HPDE6-E6E7 (cell line): ENCODE measurements at regions not wholly inside any gene's neighbourhood (a gene's known extent, or its start where the extent isn't known, plus 50 kb on each side); places are given as distances from the start of the nearest gene placed in this dataset.
"Not testable (repeated sequence)": the region's sequence is repeated elsewhere in the genome, so short reads cannot be mapped to it uniquely, and the experiment has no call there.

ENCODE experiments used
- DNase-seq: peaks from one replicate; pipeline ENCODE4 v3.0.0; 2011; ENCODE audit warnings: missing footprints; ENCODE audit errors: extremely low spot score

GRCh38 chr6:2378046-2378657 lies 132.7 kb upstream of the GMDS start:
- DNase-seq, result no peak

DNA sequence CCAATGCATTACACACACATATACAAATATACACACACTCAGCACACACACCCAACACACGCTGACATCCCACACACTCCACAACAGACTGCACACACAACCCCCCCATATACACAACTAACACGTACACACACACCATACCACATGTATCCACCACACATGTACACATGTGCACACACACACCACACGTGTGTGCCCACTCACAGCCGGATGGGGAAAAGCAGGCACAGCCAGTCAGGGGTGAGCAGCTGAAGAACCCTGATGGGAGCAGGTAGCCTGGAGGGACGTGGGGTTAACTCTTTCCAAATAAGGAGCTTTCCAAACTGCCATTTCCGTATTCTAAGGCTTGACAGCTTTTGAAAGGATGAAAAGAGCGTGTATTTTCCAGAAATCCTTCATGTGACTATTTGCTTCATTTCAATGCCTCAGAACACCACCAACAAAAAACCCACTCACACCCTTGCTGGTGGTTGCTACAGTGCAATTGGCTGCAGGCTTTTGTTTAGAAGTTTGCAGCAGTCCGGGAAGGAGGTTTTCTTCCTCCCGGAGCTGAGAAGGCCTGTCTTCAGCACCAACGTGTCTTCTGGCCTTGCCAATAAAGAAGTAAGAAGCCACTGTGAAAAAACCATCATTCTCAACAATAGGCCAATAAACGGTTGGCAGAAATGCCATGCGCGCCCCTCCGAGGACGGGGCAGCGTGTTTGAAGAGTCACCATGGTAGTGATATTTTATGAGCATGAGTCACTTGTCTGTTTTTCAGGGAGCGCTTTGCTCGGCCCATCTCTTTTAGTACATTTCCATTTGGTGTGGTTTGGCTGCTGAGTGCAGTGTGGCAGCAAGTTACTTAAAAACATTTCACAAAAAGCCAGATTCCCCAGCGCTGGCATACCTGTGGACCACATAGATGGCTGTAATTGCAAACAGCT lies 131.3 kb upstream of the GMDS start:
- no peak for DNase-seq

DNA sequence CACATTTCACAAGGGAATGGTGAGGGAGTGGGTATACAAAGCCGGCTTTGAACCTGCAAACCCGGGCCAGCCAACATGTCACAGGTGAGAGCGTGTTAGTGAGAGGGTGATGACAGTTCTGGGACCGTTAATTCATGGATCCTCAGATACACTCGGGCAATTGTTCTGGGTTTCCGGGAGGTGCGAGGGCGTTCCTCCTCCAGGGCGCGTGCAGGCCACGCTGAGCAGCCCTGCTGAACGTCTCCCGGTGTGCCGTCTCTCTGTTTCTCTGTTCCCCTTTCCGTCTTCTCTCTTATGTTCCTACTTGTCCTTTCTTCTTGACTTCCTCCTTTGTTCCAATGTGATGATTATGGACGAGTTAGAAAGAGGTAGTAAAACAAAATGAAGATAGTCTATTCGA lies 130.0 kb upstream of the GMDS start:
- DNase-seq, result no peak

- no peak for DNase-seq
These were observed 124.2 kb upstream of the GMDS start for GRCh38 chr6:2369606-2370005.

DNA sequence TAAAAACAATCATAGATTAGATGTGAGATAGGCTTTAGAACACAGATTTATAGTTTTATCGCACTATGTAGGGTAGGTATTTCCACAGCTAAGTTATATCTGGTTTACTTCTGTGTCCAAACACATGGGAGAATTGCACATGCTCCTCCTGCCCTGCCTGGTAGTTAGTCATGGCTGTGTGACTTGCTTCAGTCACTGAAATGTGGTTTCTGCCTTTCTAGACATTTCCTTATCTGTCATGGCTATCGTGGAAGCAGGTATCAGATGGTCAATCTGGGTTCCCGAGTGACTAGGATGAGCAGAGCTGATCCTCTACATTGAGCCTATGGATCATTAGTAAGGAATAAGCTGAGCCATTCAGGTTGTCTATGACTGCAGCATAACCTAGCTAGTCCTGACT lies 117.8 kb upstream of the GMDS start:
- DNase-seq, result no peak

- no peak for DNase-seq
These were observed 115.8 kb upstream of the GMDS start for GRCh38 chr6:2361195-2361594.

GRCh38 chr6:2360716-2361115 lies 115.3 kb upstream of the GMDS start:
- no peak for DNase-seq

DNA sequence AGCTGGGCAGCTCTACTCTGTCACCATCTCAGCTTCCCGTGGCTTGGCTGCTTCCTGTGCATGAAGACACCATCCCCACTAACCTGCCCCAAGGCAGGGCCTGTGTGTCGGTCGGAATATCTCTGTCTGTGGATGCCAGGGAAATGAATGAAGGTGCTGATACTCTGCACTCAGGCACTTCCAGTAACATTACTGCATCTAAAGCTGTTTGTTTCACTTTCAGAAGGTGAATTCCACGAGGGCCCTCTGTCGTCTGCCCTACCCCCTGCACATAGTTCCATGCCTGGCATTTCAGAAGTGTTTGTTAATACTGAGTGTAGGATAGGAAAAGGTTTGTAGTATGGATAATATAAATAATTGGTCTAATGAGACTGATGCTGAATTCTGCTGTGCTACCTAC lies 114.7 kb upstream of the GMDS start:
- no peak for DNase-seq

DNA sequence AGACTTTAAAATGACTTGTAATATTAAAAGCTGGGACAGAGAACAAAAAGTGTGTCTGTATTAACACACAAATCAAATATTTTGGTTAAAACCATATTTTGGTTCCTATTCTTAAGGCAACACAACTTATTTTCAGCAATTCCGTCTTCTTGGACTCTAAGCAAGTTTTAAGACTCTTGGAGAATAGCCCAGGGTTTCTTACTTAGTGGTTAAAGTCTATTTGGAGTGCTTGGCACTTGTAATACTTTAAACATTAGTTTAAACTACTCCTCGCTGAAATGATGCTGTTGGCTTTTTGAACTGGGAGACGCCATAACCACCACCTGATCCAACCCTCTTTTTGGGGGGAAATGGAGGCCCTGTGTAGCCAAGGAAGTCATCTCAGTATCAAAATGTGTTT lies 109.7 kb upstream of the GMDS start:
- no peak for DNase-seq

DNA sequence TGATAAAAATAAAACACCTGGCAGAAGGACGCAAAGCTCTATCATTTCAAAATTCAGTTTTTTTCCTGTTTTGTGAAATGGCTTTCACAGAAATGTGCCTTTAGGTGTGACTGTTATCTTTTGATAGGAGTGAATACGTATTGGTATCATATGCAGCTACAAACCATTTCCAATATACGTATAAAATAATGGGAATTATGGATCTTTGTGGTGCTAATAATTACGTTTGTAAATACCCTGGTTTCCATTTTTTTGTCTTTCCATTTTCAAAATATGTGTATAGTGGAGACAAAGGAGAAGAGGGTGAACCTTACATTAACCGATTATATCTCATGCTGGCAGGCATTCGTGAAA lies 108.7 kb upstream of the GMDS start:
- DNase-seq, result no peak

DNA sequence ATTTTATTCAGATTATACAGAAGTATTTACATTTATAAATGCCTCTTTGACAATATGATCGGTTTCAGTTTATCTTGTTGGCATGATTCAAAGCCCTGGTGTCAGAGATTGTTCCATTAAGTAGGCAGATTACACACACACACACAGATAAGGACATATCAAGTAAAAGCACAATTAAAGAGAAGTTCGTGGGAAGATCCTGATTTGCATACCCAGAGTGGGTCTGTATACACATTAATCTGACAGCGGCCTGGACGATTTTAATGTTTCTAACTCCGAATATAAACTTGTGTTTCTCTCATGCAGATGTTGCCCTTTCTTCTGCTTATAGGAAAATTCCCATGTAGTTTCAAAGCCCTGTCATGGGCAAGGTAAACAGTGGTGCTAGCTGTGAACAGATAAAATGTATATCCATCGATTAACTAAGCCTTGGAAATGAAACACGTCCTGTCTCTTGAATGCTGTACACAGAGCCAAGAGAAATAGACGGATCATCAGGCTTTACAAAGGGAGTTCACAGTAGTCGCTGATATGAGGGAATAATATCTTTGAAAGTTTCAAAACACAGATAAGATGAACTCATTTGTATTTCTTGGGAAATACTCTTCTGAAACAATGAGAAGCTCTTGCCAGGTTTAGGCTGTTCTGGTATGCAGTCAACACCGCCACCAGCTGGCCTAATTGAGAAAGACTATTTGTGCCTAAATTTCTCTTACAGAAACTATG lies 108.2 kb upstream of the GMDS start:
- peak; percentile 37 for DNase-seq

DNA sequence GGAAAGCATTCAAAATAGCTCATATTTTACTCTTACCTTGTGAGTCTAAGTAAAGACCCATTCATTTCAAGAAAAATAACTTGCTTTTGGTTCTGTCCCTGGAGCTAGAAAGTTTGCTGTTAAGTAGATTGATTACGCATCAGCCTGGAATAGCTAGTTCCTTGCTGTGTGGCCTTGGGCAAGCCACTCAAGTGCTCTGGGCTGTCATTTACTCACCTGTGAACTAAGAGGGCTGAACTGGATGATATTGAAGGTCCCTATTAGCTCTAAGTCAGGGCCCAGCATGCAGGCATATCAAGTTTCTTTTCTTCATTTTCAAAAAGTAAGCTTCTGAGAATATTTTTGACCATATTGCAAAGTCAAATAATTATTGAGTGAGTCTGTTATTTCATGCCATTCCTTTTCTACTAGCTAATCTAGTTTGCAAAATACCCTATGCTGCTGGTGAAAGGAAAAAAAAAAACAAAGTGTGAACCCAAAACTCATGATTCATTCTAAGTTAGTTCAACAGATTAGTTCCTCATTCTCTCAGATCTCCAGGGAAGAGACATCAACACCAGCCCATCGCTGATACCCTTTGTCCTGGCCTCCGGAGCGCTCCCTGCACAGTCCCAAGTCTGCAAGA lies 106.5 kb upstream of the GMDS start:
- no peak for DNase-seq

- no peak for DNase-seq
These were observed 105.7 kb upstream of the GMDS start for GRCh38 chr6:2351090-2351489.

DNA sequence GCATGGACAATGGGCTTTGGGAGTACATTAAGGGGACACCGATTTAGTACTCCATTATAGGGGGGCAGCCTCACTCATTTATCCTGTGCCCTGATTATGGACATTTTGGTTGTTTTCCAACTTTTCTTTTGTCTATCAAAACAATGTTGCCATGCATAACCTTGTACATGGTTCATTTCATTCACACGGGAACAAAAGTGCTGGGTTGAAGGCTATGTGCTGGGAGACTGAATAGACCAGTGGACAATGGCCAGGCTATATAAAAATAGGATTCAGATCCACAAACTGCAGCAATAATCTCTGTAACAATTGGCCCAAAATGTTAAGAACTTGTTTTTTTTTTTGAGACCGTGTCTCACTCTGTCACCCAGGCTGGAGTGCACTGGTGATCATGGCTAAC lies 100.7 kb upstream of the GMDS start:
- DNase-seq, result no peak

DNA sequence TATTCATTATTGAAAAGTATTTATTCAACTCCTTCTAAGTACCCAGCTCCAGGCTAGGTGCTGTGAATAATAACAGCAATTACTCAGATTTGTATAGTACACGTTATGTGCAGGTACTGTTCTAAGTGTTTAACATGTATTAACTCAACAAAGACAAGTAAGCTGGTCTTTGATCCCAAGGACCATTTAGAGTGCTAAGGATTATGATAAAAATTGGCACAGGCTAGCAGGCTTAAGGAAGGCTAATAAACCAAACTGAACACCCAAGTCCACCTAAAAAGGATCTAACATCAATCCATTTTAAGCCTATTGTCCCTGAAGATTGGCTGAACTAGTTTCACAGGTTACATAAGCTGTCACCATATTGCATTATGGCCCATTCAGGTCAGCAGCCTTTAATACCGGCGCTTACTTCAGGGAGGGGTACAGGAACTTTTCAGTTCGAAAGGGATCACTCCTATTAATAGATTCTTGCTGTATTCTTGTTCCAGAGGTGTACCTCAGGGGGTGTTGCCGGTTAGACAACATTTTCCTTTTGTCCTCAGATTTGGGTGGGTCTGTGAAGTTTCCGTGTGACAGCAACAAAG lies 99.0 kb upstream of the GMDS start:
- DNase-seq, result no peak

DNA sequence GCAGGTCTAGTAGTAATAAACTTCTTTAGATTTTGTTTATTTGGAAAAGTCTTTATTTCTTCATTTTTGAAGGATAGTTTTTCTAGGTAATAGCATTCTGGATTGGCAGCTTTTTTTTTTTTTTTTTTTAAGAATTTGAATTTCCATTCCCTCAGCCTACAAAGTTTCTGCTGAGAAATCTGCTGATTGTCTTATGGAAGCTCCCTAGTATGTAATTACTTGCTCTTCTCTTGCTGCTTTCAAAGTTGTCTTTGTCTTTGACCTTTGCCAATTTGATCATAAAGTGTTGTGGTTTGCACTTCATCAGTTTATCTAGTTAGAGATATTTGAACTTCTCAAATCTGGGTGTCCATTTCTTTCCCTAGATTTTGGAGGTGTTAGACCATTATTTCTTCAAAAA lies 82.2 kb upstream of the GMDS start:
- no peak for DNase-seq

GRCh38 chr6:2324166-2324953 lies 79.0 kb upstream of the GMDS start:
- DNase-seq, result no peak

DNA sequence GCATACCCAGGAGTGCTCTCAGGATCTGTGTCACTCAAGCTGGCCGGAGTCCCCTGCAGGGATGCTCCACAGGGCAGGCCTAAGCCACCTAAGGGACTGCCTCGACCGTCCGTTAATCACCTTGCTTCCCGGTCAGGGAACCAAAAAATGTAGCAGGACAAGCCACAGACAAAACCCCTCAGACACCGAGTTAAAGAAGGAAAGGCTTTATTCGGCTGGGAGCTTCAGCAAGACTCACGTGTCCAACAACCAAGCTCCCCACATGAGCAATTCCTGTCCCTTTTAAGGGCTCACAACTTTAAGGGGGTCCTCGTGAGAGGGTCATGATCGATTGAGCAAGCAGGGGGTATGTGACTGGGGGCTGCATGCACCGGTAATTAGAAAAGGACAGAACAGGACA lies 72.1 kb upstream of the GMDS start:
- not testable (repeated sequence) for DNase-seq

GRCh38 chr6:2314641-2315040 lies 69.2 kb upstream of the GMDS start:
- no peak for DNase-seq

DNA sequence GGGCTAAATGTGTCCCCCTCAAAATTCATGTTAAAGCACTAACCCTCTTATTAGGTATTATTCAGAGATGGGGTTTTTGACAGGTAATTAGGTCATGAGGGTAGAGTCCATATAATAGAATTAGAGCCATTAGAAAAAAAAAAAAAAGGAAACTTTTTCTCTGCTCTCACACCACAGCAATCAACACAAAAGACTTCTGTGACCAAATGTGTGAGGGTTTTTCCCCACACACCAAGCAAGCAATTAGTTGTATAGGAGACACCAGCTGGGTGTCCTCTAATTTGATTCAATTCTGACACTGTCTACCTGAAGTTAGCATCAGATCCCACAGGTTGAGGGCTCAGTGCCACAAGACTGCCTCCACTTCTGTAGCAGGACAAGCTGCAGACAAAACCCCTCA lies 64.6 kb upstream of the GMDS start:
- DNase-seq, result no peak

GRCh38 chr6:2309122-2309521 lies 63.7 kb upstream of the GMDS start:
- no peak for DNase-seq
